ENCODE measurements at regions not wholly inside any gene's neighbourhood (a gene's known extent, or its start where the extent isn't known, plus 50 kb on each side); places are given as distances from the start of the nearest gene placed in this dataset.

DNA sequence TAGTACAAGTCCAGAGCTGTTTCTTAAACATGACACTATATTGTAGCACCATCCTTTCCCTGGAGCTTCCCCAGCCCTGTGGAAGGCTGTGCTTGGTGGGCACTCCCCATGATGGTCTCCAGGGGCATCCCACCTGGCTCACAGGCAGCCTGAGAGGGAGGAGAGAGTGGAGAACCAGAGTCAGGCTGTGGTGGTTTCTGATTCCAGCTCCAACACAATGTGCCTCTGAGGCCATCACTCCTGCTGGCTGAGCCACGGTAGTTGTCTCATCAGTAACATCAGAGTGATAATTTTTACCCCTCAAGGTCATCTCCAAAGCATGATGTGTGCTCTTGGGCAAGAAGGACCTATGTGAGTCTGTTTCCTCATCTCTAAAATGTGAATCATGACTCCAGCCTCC lies 398.0 kb downstream of the CDK5RAP2 start:
- no peaks in the 10 kb centered on the region for H3K4me1 ChIP-seq (ENCODE audit: control insufficient read depth, insufficient read depth, low read length)
- H3K9me3 ChIP-seq (ENCODE audit: control insufficient read depth, low read length) = no peaks in the 10 kb centered on the region
- no peaks in the 10 kb centered on the region for H3K36me3 ChIP-seq (ENCODE audit: control insufficient read depth, insufficient read depth, low read length, severe bottlenecking)
- H3K27me3 ChIP-seq (replicated peaks; ENCODE audit: control insufficient read depth, insufficient read depth, low read length) = peaks cover 17% of the 10 kb centered on the region
- no peak overlapping the region for H3K4me3 ChIP-seq (ENCODE audit: low read length)
- no peak for DNase-seq (ENCODE audit: low read depth)
- H3K9ac ChIP-seq (ENCODE audit: low read length) = no peak overlapping the region

DNA sequence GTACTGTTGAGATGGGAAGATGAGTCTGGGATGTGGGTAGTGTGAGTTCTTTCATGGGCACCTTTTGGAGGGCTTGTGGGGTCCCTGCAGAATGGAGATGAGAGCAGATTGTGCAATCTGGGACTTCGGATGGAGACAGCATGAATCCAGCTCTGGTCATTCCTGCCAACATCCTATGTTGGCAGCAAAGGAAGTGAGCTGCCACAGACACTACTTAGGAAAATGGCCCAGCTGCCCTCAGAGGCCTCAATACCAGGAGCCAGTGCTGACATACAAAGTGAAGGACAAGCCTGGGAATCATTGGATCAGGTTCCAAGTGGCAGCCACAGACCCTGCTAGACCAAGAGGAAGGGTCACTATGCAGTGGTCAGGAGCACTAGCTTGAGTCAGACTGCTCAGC lies 402.8 kb downstream of the CDK5RAP2 start:
- Histone ChIP-seq H3K4me3 (ENCODE audit: low read length) (no peak overlapping the region), H3K4me1 (ENCODE audit: control insufficient read depth, insufficient read depth, low read length) (no peaks in the 10 kb centered on the region), H3K36me3 (ENCODE audit: control insufficient read depth, insufficient read depth, low read length, severe bottlenecking) (no peaks in the 10 kb centered on the region), H3K9me3 (ENCODE audit: control insufficient read depth, low read length) (no peaks in the 10 kb centered on the region), H3K27me3 (replicated peaks; ENCODE audit: control insufficient read depth, insufficient read depth, low read length) (no peaks in the 10 kb centered on the region), H3K9ac (ENCODE audit: low read length) (no peak overlapping the region)
- no peak for DNase-seq (ENCODE audit: low read depth)

DNA sequence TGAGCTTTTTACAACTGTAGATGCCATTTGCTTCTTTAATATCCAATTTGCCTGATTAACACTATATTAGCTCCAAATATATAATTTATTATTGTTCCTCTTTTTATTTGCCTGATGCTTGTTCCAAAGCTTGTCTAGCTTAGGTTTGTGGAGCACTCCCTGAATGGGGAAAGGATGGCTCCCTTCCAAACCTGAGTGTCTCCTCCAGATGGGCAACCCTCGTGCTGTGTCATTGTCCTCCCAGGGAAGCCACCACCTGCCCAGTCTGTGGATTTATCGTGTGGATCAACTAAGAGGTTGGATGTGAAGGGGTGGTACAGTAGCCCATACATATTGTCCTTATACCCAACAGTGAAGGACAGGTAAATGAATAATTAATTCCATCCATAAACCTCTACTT lies 404.9 kb downstream of the CDK5RAP2 start:
- no peak overlapping the region for H3K9ac ChIP-seq (ENCODE audit: low read length)
- DNase-seq (ENCODE audit: low read depth) = no peak
- H3K36me3 ChIP-seq (ENCODE audit: control insufficient read depth, insufficient read depth, low read length, severe bottlenecking) = no peaks in the 10 kb centered on the region
- no peaks in the 10 kb centered on the region for H3K9me3 ChIP-seq (ENCODE audit: control insufficient read depth, low read length)
- no peak overlapping the region for H3K4me3 ChIP-seq (ENCODE audit: low read length)
- H3K27me3 ChIP-seq (replicated peaks; ENCODE audit: control insufficient read depth, insufficient read depth, low read length) = no peaks in the 10 kb centered on the region
- no peaks in the 10 kb centered on the region for H3K4me1 ChIP-seq (ENCODE audit: control insufficient read depth, insufficient read depth, low read length)

DNA sequence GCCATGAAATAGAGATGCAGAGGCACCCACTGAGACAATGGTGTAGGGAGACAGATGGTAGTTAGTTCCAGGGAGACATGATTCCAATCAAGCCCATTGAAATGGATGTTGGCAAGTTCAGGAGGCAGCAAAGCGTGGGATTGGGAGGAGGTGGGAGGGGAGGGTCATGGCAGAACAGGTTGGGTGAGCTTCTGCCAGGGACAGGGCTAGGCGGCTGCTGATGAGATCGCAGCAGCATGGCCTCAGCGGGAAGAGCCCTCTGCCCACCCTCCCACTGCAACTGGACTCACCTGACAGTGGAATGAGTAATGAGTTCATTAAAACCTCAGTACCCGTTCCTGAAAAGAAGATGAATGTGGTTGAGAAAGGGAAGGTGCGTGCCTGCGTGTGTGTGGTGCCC lies 418.2 kb downstream of the CDK5RAP2 start:
- H3K9me3 ChIP-seq (ENCODE audit: control insufficient read depth, low read length) = peaks cover 12% of the 10 kb centered on the region
- DNase-seq (ENCODE audit: low read depth) = no peak
- no peaks in the 10 kb centered on the region for H3K4me1 ChIP-seq (ENCODE audit: control insufficient read depth, insufficient read depth, low read length)
- no peaks in the 10 kb centered on the region for H3K27me3 ChIP-seq (replicated peaks; ENCODE audit: control insufficient read depth, insufficient read depth, low read length)
- no peak overlapping the region for H3K4me3 ChIP-seq (ENCODE audit: low read length)
- H3K9ac ChIP-seq (ENCODE audit: low read length) = no peak overlapping the region
- H3K36me3 ChIP-seq (ENCODE audit: control insufficient read depth, insufficient read depth, low read length, severe bottlenecking) = no peaks in the 10 kb centered on the region

DNA sequence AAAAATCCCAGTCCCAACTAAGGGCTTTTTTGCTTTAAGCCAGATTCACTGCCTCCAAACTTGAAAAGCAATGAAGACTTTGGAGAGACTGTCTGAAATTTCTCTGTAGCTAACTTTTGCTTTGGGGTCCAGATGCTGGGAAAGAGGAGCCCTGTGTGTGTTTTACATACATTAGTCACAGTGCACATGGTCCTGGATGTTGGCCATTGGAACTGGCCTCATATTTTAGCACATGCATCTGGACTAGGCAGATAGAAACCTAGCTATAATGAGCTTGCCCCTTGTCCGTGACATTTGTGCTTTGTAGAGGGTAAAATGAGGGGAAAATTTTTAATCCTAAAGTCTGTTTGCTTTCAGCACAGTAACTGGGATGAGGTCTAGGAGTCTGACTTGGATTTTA lies 421.7 kb downstream of the CDK5RAP2 start:
- Histone ChIP-seq H3K4me3 (ENCODE audit: low read length) (no peak overlapping the region), H3K27me3 (replicated peaks; ENCODE audit: control insufficient read depth, insufficient read depth, low read length) (no peaks in the 10 kb centered on the region), H3K4me1 (ENCODE audit: control insufficient read depth, insufficient read depth, low read length) (no peaks in the 10 kb centered on the region), H3K9ac (ENCODE audit: low read length) (no peak overlapping the region), H3K36me3 (ENCODE audit: control insufficient read depth, insufficient read depth, low read length, severe bottlenecking) (no peaks in the 10 kb centered on the region), H3K9me3 (ENCODE audit: control insufficient read depth, low read length) (peaks cover 14% of the 10 kb centered on the region)
- no peak for DNase-seq (ENCODE audit: low read depth)

DNA sequence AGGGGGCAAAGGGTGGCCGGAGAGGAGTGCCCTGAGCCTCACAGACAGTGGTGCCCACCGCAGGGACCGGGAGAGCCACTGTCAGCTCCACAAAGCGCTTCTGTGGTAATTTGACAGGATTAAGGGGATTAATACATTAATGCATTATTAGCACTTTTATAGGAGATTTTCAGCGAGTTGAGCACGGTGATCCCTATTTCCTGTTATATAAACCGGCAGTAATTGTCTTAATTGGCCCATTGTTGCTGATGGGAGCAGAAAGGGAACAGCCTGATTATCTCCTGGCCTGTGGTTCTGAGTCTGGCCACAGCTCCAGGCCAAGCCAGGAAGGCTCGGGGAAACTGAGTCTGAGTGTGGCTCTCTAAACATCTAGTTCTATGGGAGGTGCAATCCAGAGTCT lies 423.6 kb downstream of the CDK5RAP2 start:
- Histone ChIP-seq H3K27me3 (replicated peaks; ENCODE audit: control insufficient read depth, insufficient read depth, low read length) (peaks cover under 1% of the 10 kb centered on the region), H3K9me3 (ENCODE audit: control insufficient read depth, low read length) (peaks cover 14% of the 10 kb centered on the region), H3K9ac (ENCODE audit: low read length) (no peak overlapping the region), H3K4me1 (ENCODE audit: control insufficient read depth, insufficient read depth, low read length) (no peaks in the 10 kb centered on the region), H3K36me3 (ENCODE audit: control insufficient read depth, insufficient read depth, low read length, severe bottlenecking) (no peaks in the 10 kb centered on the region), H3K4me3 (ENCODE audit: low read length) (no peak overlapping the region)
- no peak for DNase-seq (ENCODE audit: low read depth)

DNA sequence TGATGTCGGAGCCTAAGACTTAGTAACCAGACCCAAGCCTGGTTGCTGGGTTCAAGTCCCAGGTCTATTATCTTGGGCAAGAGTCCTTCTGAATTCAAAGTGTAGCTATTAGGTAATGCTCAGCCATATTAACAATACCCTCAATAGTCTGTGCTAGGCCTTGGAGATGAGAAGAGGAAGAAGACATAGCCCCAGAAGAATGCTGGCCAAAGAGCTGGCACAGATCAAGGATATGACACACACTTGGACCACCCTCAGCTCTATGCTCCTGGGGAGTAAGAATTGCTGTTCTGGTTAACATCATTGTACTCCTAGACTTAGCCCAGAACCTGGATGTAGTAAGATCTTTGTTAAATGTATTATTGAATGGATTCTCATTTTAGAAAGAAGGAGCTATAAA lies 426.7 kb downstream of the CDK5RAP2 start:
- no peaks in the 10 kb centered on the region for H3K36me3 ChIP-seq (ENCODE audit: control insufficient read depth, insufficient read depth, low read length, severe bottlenecking)
- H3K27me3 ChIP-seq (replicated peaks; ENCODE audit: control insufficient read depth, insufficient read depth, low read length) = peaks cover 5% of the 10 kb centered on the region
- no peak overlapping the region for H3K9ac ChIP-seq (ENCODE audit: low read length)
- no peak for DNase-seq (ENCODE audit: low read depth)
- H3K9me3 ChIP-seq (ENCODE audit: control insufficient read depth, low read length) = peaks cover 2% of the 10 kb centered on the region
- no peaks in the 10 kb centered on the region for H3K4me1 ChIP-seq (ENCODE audit: control insufficient read depth, insufficient read depth, low read length)
- H3K4me3 ChIP-seq (ENCODE audit: low read length) = no peak overlapping the region

DNA sequence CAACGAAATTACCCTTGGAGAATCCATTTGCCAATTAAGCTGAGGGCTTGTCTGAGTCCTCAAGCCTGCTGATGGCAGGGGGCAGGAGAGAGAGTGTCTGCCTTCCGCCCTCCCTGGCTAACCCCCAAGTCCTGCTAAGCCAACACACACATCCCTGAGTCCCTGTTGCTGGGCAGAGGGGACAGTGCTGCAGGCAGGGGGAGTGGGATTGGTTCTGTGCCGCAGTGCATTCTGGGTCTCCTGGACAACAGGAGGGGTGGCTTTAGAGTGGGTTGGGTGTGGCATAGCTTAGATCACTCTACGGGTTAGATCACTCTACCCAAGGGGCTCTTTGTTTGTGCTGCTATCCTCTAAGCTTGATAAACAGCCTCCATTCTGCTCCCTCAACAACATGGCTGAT lies 427.7 kb downstream of the CDK5RAP2 start:
- peaks cover 2% of the 10 kb centered on the region for H3K9me3 ChIP-seq (ENCODE audit: control insufficient read depth, low read length)
- no peaks in the 10 kb centered on the region for H3K36me3 ChIP-seq (ENCODE audit: control insufficient read depth, insufficient read depth, low read length, severe bottlenecking)
- DNase-seq (ENCODE audit: low read depth) = no peak
- H3K9ac ChIP-seq (ENCODE audit: low read length) = no peak overlapping the region
- H3K4me1 ChIP-seq (ENCODE audit: control insufficient read depth, insufficient read depth, low read length) = no peaks in the 10 kb centered on the region
- no peak overlapping the region for H3K4me3 ChIP-seq (ENCODE audit: low read length)
- H3K27me3 ChIP-seq (replicated peaks; ENCODE audit: control insufficient read depth, insufficient read depth, low read length) = peaks cover 10% of the 10 kb centered on the region

DNA sequence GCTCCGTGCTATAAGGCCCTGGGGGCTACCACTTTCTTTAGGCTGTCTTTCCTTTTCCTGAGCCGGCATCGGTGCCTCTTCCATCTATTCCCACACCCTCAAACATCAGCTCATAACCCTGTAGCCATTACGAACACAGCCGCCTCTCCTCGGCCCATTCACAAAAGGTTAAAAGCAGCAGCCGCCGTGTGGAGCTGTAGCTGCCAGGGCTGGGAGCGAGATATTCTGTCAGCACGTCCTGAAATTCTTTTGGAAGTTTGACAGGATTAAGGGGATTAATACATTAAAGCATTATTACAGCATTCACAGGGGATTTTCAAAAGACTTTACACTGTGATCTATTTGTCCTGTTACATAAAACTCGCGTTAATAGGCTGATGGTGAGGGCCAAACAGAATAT lies 428.2 kb downstream of the CDK5RAP2 start:
- DNase-seq (ENCODE audit: low read depth) = no peak
- H3K4me3 ChIP-seq (ENCODE audit: low read length) = no peak overlapping the region

DNA sequence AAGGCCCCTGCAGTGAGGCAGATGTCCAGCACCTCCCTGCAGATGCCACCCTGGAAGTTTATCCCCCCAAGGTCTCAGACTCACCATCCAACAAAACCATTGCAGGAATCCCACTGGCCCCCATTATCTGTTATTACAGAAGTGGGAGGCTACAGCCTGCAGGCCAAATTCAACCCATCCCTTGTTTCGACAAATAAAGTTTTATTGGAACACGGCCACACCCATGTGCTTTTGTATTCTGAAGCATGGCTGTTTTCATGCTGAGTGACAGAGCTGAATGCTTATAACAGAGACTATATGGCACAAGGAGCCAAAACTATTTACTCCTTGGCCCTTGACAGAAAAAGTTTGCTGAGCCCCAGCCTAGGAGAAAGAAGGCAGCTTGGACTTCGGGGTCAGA lies 428.8 kb downstream of the CDK5RAP2 start:
- H3K9me3 ChIP-seq (ENCODE audit: control insufficient read depth, low read length) = peaks cover 2% of the 10 kb centered on the region
- H3K9ac ChIP-seq (ENCODE audit: low read length) = no peak overlapping the region
- no peaks in the 10 kb centered on the region for H3K4me1 ChIP-seq (ENCODE audit: control insufficient read depth, insufficient read depth, low read length)
- DNase-seq (ENCODE audit: low read depth) = no peak
- H3K27me3 ChIP-seq (replicated peaks; ENCODE audit: control insufficient read depth, insufficient read depth, low read length) = peaks cover 12% of the 10 kb centered on the region
- no peaks in the 10 kb centered on the region for H3K36me3 ChIP-seq (ENCODE audit: control insufficient read depth, insufficient read depth, low read length, severe bottlenecking)
- H3K4me3 ChIP-seq (ENCODE audit: low read length) = no peak overlapping the region

More for the DNA sequence above, 428.2 kb downstream of the CDK5RAP2 start:
- Histone ChIP-seq H3K9me3 (ENCODE audit: control insufficient read depth, low read length) (peaks cover 2% of the 10 kb centered on the region), H3K4me1 (ENCODE audit: control insufficient read depth, insufficient read depth, low read length) (no peaks in the 10 kb centered on the region), H3K9ac (ENCODE audit: low read length) (no peak overlapping the region), H3K27me3 (replicated peaks; ENCODE audit: control insufficient read depth, insufficient read depth, low read length) (peaks cover 10% of the 10 kb centered on the region), H3K36me3 (ENCODE audit: control insufficient read depth, insufficient read depth, low read length, severe bottlenecking) (no peaks in the 10 kb centered on the region)

DNA sequence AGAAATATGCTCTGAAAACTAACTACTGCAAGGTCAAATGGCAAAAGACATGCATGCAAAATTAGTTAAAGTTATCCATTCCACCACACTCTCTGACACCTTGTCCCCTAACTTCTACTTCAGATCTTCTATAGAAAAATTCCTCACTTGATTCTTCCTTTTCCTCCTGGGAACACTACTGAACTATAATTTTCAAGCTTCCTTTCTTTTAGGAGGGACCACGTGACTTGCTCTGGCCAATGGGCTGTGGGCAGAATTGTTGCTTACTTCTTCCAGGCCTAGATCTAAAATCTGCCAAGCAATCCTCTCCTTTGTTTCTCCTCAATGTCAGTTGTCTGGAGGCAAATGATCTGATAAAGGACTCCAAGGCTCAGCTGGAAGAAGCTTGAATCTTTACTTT lies 441.0 kb downstream of the CDK5RAP2 start:
- H3K9ac ChIP-seq (ENCODE audit: low read length) = no peak overlapping the region
- no peaks in the 10 kb centered on the region for H3K9me3 ChIP-seq (ENCODE audit: control insufficient read depth, low read length)
- no peaks in the 10 kb centered on the region for H3K4me1 ChIP-seq (ENCODE audit: control insufficient read depth, insufficient read depth, low read length)
- H3K36me3 ChIP-seq (ENCODE audit: control insufficient read depth, insufficient read depth, low read length, severe bottlenecking) = no peaks in the 10 kb centered on the region
- no peak for DNase-seq (ENCODE audit: low read depth)
- no peaks in the 10 kb centered on the region for H3K27me3 ChIP-seq (replicated peaks; ENCODE audit: control insufficient read depth, insufficient read depth, low read length)
- no peak overlapping the region for H3K4me3 ChIP-seq (ENCODE audit: low read length)

DNA sequence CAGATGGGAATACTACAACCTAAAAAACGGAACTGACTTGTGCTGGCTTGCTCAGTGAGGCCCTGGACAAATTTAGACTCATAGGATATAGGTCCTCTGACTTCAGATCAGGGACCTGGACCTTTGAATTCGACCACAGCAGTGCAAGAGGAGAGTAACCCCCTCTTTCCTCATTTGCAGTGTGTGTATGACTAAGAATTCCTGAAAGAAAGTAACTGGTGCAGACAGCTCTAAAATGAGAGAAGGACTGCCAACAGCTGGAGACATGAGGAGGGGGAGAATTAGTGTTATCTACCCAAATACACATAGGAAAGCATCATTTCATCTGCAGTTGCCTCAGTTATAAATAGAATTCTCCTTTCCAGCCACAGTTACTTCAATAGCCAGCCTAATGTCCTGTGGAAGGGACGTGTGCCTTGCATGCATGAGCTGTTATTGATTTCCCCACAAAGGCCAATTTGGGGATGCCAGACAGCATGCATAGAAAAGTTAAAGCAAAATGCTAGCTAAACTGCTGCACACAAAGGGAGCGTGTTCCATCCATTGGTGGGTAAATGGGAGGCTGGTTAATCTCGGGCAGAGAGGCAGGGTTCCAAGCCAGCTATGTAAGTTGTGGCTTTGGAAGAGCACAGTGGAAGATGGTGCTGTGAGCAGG lies 442.7 kb downstream of the CDK5RAP2 start:
- Histone ChIP-seq H3K27me3 (replicated peaks; ENCODE audit: control insufficient read depth, insufficient read depth, low read length) (no peaks in the 10 kb centered on the region), H3K4me1 (ENCODE audit: control insufficient read depth, insufficient read depth, low read length) (no peaks in the 10 kb centered on the region), H3K9me3 (ENCODE audit: control insufficient read depth, low read length) (no peaks in the 10 kb centered on the region), H3K9ac (ENCODE audit: low read length) (no peak overlapping the region), H3K36me3 (ENCODE audit: control insufficient read depth, insufficient read depth, low read length, severe bottlenecking) (no peaks in the 10 kb centered on the region), H3K4me3 (ENCODE audit: low read length) (no peak overlapping the region)
- DNase-seq (ENCODE audit: low read depth) = no peak
